ENCODE measurements at regions not wholly inside any gene's neighbourhood (a gene's known extent, or its start where the extent isn't known, plus 50 kb on each side); places are given as distances from the start of the nearest gene placed in this dataset.

DNA sequence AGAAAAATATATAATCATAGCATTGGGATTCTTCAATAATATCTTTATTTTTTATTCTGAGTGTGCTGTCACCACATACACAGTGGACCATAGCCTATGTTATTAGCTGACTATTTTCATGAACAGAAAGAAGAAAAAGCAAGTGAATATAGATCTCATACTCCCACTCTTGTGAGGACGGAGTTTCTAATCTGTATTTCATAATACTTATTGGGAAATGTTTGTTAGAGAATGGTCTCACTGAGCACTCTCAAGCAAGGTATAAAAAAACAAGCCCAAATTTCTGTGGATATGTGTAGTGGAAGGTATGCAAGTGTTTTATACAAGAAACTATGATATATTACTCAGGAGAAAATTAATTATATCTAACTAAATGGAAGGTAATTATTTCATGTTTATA is 1218.1 kb downstream of the SLITRK1 start:
- DNase-seq, result no peak

- no peak for DNase-seq
These were observed 1221.1 kb downstream of the SLITRK1 start for GRCh38 chr13:82661126-82661525.

- DNase-seq, result no peak
These were observed 1223.5 kb downstream of the SLITRK1 start for GRCh38 chr13:82658811-82659210.

GRCh38 chr13:82657471-82657870 is 1224.8 kb downstream of the SLITRK1 start:
- DNase-seq, result no peak

DNA sequence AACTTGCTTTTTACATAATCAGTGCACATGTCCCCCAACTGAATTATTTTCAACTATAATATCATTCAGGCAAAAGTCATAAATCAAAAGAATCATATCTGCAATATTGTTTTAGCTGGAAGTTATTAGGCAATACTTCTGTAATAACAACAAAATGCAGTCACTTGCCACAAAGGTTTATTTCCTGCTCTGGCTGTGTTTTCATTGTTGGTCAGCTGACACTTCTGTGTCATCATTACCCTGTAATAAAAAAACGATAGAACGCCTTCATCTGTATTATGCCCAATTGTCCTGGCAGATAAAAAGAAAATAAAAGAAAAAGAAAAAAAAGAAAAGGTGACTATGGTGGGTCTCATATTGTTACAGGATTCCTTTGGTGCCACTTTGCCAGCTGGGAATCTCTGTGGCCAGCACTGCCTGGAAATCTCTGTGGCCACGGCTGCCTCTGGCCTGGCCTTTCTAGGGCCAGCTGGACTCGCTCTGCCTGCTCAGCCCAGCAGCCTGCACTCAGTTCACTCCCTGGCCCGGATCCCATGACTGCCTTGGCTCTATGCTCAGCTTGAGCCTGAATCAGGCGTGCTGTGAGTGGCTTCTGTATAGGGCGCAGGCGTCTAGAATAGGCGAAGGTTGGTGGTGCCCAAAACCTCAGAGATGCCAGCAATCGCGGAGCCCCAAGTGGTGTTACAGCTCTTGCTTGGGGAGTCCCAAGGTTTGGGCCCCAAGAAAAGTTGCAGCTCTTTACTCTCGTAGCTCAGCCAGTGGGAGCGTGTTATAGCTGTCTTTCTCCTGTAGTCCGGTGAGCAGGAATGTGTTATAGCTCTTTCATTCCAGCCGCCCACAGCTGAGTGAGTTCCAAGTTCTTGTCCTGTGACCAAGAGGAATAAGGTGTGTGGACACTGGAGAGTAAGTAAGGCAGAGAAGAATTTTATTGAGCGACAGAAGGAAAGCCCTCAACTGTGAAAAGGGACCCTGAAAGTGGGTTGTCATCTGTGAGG is 1227.1 kb downstream of the SLITRK1 start:
- DNase-seq, result no peak

DNA sequence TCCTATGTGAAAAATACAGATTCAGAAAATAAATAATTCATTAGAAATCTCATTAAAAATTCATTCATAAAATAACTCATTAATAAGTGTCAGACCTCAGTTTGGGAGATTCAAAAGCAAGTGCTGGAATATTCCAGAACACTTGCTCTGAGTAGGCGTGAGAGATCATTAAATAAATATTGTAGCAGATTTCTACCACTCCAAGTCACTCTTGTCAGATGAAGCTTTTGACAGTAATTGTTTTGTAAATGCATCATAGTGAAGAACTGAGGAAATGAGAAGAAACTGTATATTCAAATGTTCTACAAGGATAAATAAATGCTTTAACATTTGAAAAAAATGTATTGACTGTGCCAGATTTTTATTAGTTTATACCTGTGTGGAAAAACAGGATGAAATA is 1228.1 kb downstream of the SLITRK1 start:
- DNase-seq, result no peak

- no peak for DNase-seq
These were observed 1234.7 kb downstream of the SLITRK1 start for GRCh38 chr13:82647540-82647939.

- no peak for DNase-seq
These were observed 1246.2 kb downstream of the SLITRK1 start for GRCh38 chr13:82636119-82636518.

- DNase-seq, result no peak
These were observed 1247.3 kb downstream of the SLITRK1 start for GRCh38 chr13:82634946-82635345.

GRCh38 chr13:82627183-82627582 is 1255.1 kb downstream of the SLITRK1 start:
- DNase-seq, result no peak

GRCh38 chr13:82625717-82626116 is 1256.6 kb downstream of the SLITRK1 start:
- DNase-seq, result no peak

DNA sequence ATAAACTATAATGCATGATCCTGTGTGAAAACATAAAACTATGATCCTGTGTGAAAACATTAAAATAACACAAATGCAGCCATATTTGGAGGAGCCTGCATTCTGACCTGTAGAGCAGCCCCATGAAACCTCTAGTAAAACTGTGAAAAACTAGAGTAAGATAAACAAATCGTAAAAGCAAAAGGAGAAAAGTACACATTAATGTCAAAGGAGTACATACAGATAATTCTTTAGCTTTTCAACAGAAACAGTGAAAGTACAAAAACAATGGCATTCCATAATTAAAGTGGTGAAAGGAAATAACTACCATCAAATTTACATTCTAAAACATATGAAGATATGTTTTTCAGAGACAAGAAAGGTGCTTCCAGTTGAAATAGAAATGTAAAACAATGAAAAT is 1267.2 kb downstream of the SLITRK1 start:
- DNase-seq, result no peak

DNA sequence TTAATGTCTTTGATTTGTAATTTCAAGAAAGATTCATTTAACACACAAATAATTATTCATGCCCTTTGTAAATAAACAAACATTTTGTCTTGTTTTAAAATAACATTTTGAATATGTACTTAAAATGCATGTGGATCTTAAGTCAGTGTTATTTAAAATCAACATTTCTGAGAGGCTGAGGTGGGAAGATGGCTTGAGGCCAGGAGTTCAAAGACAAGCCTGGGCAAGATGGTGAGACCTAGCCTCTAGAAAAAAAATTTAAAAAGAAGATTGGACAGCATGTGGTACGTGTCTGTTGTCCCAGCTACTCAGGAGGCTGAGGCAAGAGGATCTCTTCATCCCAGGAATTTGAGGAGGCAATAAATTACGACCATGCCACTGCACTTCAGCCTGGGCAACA is 1268.2 kb downstream of the SLITRK1 start:
- no peak for DNase-seq

- no peak for DNase-seq
These were observed 1276.3 kb downstream of the SLITRK1 start for GRCh38 chr13:82606008-82606407.

- no peak for DNase-seq
These were observed 1284.5 kb downstream of the SLITRK1 start for GRCh38 chr13:82597747-82598146.

- no peak for DNase-seq
These were observed 1289.0 kb downstream of the SLITRK1 start for GRCh38 chr13:82593239-82593638.

DNA sequence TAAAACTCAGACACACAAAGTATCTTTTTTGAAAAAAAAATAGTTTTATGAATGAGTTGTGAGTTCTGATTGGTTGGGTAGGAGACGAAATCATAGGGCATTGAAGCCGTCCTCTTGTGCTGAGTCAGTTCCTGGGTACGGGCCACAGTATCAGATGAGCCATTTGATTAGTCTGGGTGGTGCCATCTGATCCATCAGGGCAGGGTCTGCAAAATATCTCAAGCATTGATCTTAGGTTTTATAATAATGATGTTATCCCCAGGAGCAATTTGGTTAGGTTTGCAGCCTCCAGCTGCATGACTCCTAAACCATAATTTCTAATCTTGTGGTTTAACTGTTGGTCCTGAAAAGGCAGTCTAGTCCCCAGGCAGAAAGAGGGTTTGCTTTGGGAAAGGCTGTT is 1310.6 kb downstream of the SLITRK1 start:
- no peak for DNase-seq

- DNase-seq, result no peak
These were observed 1312.7 kb downstream of the SLITRK1 start for GRCh38 chr13:82569581-82569980.

GRCh38 chr13:82566864-82567263 is 1315.4 kb downstream of the SLITRK1 start:
- DNase-seq, result no peak

DNA sequence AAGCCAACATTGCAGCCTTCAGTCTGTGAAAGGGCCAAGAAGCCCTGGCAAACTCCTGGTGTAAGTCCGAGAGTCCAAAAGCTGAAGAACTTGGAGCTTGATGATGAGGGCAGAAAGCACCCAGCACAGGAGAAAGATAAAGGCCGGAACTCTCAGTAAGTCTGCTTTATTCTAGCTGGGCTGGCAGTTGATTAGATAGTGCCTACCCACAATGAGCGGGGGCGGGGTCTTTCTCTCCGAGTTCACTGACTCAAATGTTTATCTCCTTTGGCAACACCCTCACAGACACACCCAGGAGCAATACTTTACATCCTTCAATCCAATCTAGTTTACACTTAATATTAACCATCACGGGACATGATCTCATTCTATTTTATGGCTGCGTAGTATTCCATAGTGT is 1317.1 kb downstream of the SLITRK1 start:
- DNase-seq, result no peak

GRCh38 chr13:82560889-82561288 is 1321.4 kb downstream of the SLITRK1 start:
- no peak for DNase-seq

DNA sequence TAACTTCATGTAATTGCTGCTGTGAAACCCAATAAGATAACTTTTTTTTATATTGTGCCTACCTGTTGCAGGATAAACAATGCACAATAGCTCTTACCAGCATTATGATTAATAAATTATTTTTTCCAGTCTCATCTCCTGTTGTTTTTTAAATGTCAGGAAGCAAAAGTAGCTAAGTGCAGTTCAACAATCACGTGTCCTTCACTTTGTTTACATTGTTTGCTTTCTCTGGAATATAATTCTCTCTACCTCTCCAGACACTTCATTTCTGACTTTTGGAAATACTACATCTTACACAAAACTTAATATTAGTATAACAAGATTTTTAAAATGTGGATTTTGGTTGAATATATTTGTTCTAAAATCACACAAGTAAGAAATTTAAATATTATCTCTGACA is 1359.4 kb downstream of the SLITRK1 start:
- no peak for DNase-seq

DNA sequence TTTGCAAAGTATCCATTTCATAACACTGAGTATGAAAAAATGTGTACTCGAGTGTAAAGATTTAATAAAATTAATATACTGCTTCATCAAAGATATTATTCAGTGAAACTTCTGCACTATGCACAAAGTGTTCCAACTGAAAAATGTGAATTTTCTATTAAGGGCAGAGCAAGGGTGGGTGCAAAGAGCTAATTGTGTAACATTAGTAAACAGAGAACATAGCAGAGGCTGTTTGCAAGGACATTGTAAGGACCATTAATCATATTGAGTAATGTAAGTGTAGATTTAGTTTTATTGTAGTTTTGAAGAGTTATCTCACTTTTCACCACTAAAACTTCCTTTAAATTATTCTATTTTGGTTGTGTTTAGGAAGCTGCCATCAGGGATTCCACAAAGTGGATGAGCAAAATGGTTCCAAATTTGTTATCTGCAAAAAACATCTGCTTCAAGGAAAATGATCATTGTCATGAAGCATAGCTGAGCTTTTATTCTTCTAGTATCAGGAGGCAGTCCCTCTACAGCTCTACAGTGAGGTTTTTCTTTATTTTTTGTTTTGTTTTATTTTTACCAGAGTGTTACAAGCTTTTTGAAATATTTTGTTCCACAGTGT is 1375.4 kb downstream of the SLITRK1 start:
- no peak for DNase-seq

DNA sequence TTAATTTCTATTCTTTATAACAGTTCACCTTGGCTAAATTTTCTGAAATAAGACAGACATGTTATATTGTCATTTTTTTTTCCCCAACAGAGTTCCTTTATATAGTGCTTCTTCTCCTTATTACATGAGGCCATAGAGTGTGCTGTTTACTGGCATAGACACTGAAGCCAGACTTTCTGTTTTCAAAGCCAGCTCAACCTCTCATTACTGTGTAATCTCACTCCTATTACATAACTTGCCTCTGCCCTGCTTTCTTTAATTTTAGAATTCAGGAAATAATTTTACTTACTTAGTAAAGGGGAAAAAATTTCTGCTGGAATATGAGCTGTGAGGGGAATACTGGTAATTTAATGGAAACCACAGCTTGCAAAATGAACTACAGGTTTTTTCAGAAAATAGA is 1380.4 kb downstream of the SLITRK1 start:
- no peak for DNase-seq

All from activated naive CD4-positive, alpha-beta T cell treated with anti-CD3 and anti-CD28 coated beads, Interleukin-2, amount 50 U/mL, for 16 hours (primary cell).